ENCODE measurements at regions not wholly inside any gene's neighbourhood (a gene's known extent, or its start where the extent isn't known, plus 50 kb on each side); places are given as distances from the start of the nearest gene placed in this dataset.

DNA sequence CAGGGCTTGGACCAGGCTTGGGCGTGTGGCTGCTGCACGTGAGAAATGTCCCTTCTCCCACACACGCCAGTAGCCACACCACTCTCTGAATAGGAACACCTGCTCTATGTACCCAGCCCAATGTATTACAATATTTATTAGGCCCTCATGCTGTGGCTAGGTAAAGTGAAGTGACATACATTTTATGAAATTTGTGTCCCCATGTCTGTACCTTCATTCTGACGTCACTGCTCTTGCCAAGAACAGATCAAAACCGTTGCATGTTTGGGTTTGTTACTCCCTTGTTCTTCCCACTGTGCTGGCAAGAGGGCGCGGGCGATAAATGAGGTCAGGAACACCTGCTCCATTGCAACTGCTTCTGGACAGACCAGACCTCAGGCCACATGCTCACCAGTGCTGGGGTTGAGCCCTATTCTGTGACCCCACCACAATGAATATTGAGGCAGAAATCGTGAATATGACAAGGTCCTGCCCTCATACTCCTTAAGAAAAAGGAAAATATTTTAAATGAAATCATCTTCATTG, 436.4 kb upstream of the SALL3 start:
- no peak for TF ChIP-seq POLR2A (IDR thresholded peaks at IDR 0.05)
- TF ChIP-seq, protein P1, sequence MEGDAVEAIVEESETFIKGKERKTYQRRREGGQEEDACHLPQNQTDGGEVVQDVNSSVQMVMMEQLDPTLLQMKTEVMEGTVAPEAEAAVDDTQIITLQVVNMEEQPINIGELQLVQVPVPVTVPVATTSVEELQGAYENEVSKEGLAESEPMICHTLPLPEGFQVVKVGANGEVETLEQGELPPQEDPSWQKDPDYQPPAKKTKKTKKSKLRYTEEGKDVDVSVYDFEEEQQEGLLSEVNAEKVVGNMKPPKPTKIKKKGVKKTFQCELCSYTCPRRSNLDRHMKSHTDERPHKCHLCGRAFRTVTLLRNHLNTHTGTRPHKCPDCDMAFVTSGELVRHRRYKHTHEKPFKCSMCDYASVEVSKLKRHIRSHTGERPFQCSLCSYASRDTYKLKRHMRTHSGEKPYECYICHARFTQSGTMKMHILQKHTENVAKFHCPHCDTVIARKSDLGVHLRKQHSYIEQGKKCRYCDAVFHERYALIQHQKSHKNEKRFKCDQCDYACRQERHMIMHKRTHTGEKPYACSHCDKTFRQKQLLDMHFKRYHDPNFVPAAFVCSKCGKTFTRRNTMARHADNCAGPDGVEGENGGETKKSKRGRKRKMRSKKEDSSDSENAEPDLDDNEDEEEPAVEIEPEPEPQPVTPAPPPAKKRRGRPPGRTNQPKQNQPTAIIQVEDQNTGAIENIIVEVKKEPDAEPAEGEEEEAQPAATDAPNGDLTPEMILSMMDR (IDR thresholded peaks at IDR 0.05), result no peak
